Choroid plexus epithelial cell (primary cell): ENCODE measurements at regions not wholly inside any gene's neighbourhood (a gene's known extent, or its start where the extent isn't known, plus 50 kb on each side); places are given as distances from the start of the nearest gene placed in this dataset.

ENCODE experiments used
- DNase-seq: peaks from one replicate; pipeline ENCODE4 v3.0.0-alpha.2; 2010; ENCODE audit warnings: low read depth
- H3K4me3 ChIP-seq: 2 replicates; pipeline ENCODE4 v1.5.1; 2011; ENCODE audit warnings: low read depth, mild to moderate bottlenecking, control low read depth, low read length, moderate library complexity
- CTCF ChIP-seq: conservative IDR thresholded peaks from 2 replicates; pipeline ENCODE4 v1.5.1; 2011; ENCODE audit warnings: low read depth, mild to moderate bottlenecking, control low read depth, inconsistent platforms, low read length, moderate library complexity

DNA sequence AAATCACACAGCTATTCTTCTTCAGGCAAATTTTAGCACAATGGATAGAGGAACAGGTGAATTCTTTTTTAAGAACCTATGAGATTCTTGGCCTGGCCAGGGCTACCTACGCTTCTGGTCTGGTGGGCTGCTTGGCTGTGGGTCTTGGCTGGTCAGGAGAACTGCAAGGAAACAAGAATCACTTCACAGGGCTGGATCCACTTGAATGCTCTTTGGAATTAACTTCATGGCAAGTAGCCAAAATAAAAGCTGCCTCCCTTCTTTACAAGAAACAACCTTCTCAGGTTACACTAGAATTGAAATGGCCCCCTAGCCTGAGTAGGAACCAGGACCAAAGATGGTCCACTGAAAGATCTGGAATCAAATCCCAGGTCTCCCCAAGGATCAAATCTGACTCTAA, 519.1 kb downstream of the IQCM start:
- no peak for TF ChIP-seq CTCF
- no peak overlapping the region for H3K4me3 ChIP-seq
- peak; percentile 30 for DNase-seq

GRCh38 chr4:149296084-149296483, 519.6 kb downstream of the IQCM start:
- no peak for DNase-seq
- TF ChIP-seq CTCF = no peak
- H3K4me3 ChIP-seq = no peak overlapping the region

DNA sequence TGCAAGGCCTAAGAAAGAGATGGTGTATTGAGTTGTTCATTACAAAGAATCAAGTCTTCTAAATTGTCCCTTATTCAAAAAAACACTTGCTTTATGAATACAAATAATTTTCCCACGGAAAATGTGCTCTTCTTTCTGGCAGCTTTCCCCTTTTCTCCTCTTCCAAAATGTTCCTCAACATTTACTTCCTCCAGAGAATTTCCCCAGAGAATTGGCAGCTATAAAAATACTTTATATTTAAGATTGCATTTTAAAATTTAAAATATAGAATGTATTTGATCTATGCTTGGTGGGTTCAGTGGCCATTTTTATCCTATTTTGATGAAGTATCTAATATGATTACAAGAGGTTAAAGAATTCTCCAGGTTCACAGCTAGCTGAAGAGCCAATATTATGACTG, 521.0 kb downstream of the IQCM start:
- no peak for DNase-seq
- TF ChIP-seq CTCF = no peak
- H3K4me3 ChIP-seq = no peak overlapping the region

GRCh38 chr4:149293046-149293649, 522.5 kb downstream of the IQCM start:
- TF ChIP-seq CTCF = no peak
- no peak for DNase-seq
- H3K4me3 ChIP-seq = no peak overlapping the region

GRCh38 chr4:149292425-149293007, 523.1 kb downstream of the IQCM start:
- DNase-seq = no peak
- no peak overlapping the region for H3K4me3 ChIP-seq
- no peak for TF ChIP-seq CTCF

GRCh38 chr4:149291463-149291862, 524.2 kb downstream of the IQCM start:
- H3K4me3 ChIP-seq = no peak overlapping the region
- no peak for TF ChIP-seq CTCF
- peak; percentile 58 for DNase-seq

GRCh38 chr4:149280806-149281205, 534.8 kb downstream of the IQCM start:
- no peak for TF ChIP-seq CTCF
- no peak overlapping the region for H3K4me3 ChIP-seq
- DNase-seq = no peak
